Keratinocyte (primary cell): ENCODE measurements at regions not wholly inside any gene's neighbourhood (a gene's known extent, or its start where the extent isn't known, plus 50 kb on each side); places are given as distances from the start of the nearest gene placed in this dataset.

Experiments used
- EZH2 ChIP-seq: IDR thresholded peaks from one replicate; pipeline ENCODE4 v1.6.1; 2012; ENCODE audit warnings: inconsistent platforms, mild to moderate bottlenecking, low read length, moderate library complexity
- TF ChIP-seq, protein P1 (sequence below), 3 experiments: IDR thresholded peaks in 1 of 3; conservative IDR thresholded peaks in 1 of 3; optimal IDR thresholded peaks in 1 of 3; 2 replicates in 2 of 3; 3 replicates in 1 of 3; pipeline versions ENCODE3 to v1.5.1; 2011; ENCODE audit warnings: low read length in 3 of 3, mild to moderate bottlenecking in 3 of 3, moderate library complexity in 2 of 3, control low read depth in 1 of 3, inconsistent platforms in 1 of 3; ENCODE audit not compliant: insufficient read depth in 2 of 3; ENCODE audit errors: extremely low read depth in 1 of 3

DNA sequence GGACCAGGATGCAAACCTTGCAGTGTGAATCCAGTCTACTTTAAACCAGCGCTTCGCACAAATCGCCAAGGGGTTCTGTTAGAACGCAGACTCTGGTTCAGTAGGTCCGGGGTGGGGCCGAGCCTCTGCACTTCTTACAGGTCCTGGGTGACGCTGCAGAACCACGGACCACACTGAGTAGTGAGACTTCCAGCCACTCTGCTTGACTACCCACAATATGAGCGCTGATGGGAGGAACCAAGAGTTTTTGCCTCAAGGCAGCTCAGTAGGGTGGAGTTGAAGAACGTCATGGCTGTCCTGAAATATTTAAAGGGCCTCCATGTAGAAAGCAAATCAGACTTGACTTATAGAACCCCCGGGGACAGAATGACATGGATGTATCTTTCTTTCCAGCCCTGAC, 138.0 kb upstream of the CRY1 start:
- TF ChIP-seq, protein P1, sequence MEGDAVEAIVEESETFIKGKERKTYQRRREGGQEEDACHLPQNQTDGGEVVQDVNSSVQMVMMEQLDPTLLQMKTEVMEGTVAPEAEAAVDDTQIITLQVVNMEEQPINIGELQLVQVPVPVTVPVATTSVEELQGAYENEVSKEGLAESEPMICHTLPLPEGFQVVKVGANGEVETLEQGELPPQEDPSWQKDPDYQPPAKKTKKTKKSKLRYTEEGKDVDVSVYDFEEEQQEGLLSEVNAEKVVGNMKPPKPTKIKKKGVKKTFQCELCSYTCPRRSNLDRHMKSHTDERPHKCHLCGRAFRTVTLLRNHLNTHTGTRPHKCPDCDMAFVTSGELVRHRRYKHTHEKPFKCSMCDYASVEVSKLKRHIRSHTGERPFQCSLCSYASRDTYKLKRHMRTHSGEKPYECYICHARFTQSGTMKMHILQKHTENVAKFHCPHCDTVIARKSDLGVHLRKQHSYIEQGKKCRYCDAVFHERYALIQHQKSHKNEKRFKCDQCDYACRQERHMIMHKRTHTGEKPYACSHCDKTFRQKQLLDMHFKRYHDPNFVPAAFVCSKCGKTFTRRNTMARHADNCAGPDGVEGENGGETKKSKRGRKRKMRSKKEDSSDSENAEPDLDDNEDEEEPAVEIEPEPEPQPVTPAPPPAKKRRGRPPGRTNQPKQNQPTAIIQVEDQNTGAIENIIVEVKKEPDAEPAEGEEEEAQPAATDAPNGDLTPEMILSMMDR (optimal IDR thresholded peaks at IDR 0.05 in 1 of 3, IDR thresholded peaks at IDR 0.05 in 1 of 3, conservative IDR thresholded peaks at IDR 0.05 in 1 of 3; ENCODE audit: extremely low read depth in 1 of 3, insufficient read depth in 2 of 3, low read length in 3 of 3), result no peak
- TF ChIP-seq EZH2, result no peak
